ENCODE measurements at regions not wholly inside any gene's neighbourhood (a gene's known extent, or its start where the extent isn't known, plus 50 kb on each side); places are given as distances from the start of the nearest gene placed in this dataset.
"Not testable (repeated sequence)": the region's sequence is repeated elsewhere in the genome, so short reads cannot be mapped to it uniquely, and the experiment has no call there.

DNA sequence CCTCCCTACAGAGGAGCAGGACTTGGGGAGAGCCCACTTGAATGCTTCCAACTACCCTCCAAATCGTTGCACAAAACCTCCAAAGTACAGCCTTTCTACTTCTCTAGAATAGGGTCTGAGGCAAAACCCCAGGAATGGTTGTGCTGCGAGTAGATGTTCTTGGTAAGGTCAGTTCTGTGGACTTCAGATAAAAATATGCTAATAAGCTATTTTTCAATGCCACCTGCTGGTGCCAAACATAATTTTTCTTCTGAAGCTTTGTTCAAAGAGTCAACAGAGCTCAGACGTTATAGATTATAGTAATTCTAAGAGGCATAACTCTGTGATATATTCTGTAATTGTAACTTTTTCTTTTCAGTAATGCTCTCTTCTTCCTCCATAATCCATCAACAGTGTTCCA, 425.7 kb downstream of the GPAT3 start:
- no peak overlapping the region for H3K27ac ChIP-seq
- TF ChIP-seq CTCF (conservative IDR thresholded peaks at IDR 0.05), result peak; percentile 59

- H3K27ac ChIP-seq, result no peak overlapping the region
- no peak for TF ChIP-seq CTCF (conservative IDR thresholded peaks at IDR 0.05)
Observed at GRCh38 chr4:83959160-83959559, 423.3 kb downstream of the GPAT3 start.

- no peak for TF ChIP-seq CTCF (conservative IDR thresholded peaks at IDR 0.05)
- no peak overlapping the region for H3K27ac ChIP-seq
Observed at GRCh38 chr4:83947830-83948193, 411.9 kb downstream of the GPAT3 start.

GRCh38 chr4:83947125-83947829, 411.4 kb downstream of the GPAT3 start:
- no peak for TF ChIP-seq CTCF (conservative IDR thresholded peaks at IDR 0.05)
- H3K27ac ChIP-seq, result no peak overlapping the region

- H3K27ac ChIP-seq, result not testable (repeated sequence)
Observed at GRCh38 chr4:83943691-83944090, 407.8 kb downstream of the GPAT3 start.

DNA sequence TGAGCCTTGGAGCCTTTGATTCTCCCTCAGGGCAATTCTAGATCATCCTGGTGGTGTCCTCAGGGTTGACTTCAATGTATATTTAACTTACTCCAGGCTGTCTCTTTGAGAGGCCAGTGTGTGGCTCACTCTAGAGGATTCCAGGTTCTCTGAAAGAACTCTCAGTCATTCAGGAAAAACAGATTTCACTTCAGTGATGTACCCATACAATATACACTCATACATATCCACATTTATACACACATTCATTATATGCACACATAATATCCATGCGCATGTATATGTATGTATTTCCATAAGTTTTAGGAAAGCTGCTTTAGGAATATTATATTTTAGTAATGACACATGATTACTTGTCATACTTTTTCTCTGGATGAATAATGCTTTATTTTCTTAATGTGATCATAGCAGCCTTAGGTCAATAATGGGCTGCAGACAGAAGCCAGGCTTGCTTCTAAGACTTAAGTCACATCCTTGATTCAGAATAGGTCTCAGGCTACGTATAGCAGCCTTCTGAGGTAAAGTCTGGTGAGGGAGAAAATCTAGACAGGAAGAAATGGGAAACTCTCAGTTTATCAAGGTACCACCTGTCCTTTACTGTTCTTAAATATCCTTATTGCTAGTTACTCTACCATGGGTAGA, 397.0 kb downstream of the GPAT3 start:
- no peak for TF ChIP-seq CTCF (conservative IDR thresholded peaks at IDR 0.05)
- H3K27ac ChIP-seq, result no peak overlapping the region

GRCh38 chr4:83931659-83932438, 395.9 kb downstream of the GPAT3 start:
- no peak for TF ChIP-seq CTCF (conservative IDR thresholded peaks at IDR 0.05)
- H3K27ac ChIP-seq, result no peak overlapping the region
